Spleen (tissue), 11 donors: ENCODE measurements at regions not wholly inside any gene's neighbourhood (a gene's known extent, or its start where the extent isn't known, plus 50 kb on each side); places are given as distances from the start of the nearest gene placed in this dataset.

Experiments
- DNase-seq: peaks from one replicate; pipeline ENCODE4 v3.0.0-alpha.2; 2020
- H3K27ac ChIP-seq, 8 donors: fragments of 200-600 bp; sonication (generic) in 7 of 8; 1 replicate in 4 of 8; 2 replicates in 4 of 8; pipeline versions ENCODE4 v1.5.0 to v1.8.0; 2016 to 2021; ENCODE audit warnings: inconsistent platforms in 4 of 8, mild to moderate bottlenecking in 4 of 8, moderate library complexity in 1 of 8
- H3K27me3 ChIP-seq, 7 donors: fragments of 200-600 bp; sonication (generic) in 6 of 7; replicated peaks in 1 of 7; 1 replicate in 4 of 7; 2 replicates in 3 of 7; pipeline versions ENCODE4 v1.5.0 to v1.8.0; 2016 to 2021; ENCODE audit warnings: inconsistent platforms in 3 of 7, mild to moderate bottlenecking in 1 of 7
- H3K36me3 ChIP-seq, 6 donors: fragments of 200-600 bp; sonication (generic) in 5 of 6; 1 replicate in 4 of 6; 2 replicates in 2 of 6; pipeline versions ENCODE4 v1.5.0 to v1.8.0; 2016 to 2021; ENCODE audit warnings: inconsistent platforms in 2 of 6
- H3K4me1 ChIP-seq, 6 donors: fragments of 200-600 bp; sonication (generic) in 5 of 6; 1 replicate in 3 of 6; 2 replicates in 3 of 6; pipeline versions ENCODE4 v1.5.0 to v1.8.0; 2016 to 2021; ENCODE audit warnings: inconsistent platforms in 3 of 6
- H3K4me3 ChIP-seq, 8 donors: fragments of 200-600 bp; sonication (generic) in 7 of 8; 1 replicate in 4 of 8; 2 replicates in 4 of 8; pipeline versions ENCODE4 v1.5.0 to v1.8.0; 2016 to 2021; ENCODE audit warnings: inconsistent platforms in 4 of 8, mild to moderate bottlenecking in 4 of 8, moderate library complexity in 2 of 8
- H3K9me3 ChIP-seq, 8 donors: fragments of 200-600 bp; sonication (generic) in 7 of 8; 1 replicate in 4 of 8; 2 replicates in 4 of 8; pipeline versions ENCODE4 v1.5.0 to v1.8.0; 2016 to 2021; ENCODE audit warnings: inconsistent platforms in 4 of 8
- POLR2A ChIP-seq, 3 donors: fragments of 450-650 bp; IDR thresholded peaks; one replicate each; pipeline ENCODE4 v1.5.1; 2017; ENCODE audit warnings: antibody characterized with exemption in 3 of 3, mild to moderate bottlenecking in 1 of 3
- POLR2AphosphoS5 ChIP-seq, 3 donors: sonication (generic); formaldehyde crosslinking; IDR thresholded peaks; one replicate each; pipeline ENCODE4 v1.5.1; 2017; ENCODE audit warnings: antibody characterized with exemption in 3 of 3
- WGBS, 5 donors: extraction: QIAGEN DNeasy Blood & Tissue Kit in 3 of 5; methylation state at CpG; one replicate each; pipeline versions ENCODE4 v1.1.5 to v1.1.7; 2013 to 2018; 5-methylcytosine and 5-hydroxymethylcytosine counted together
- intact Hi-C: fragments of 100-400 bp; cut with DNase I; formaldehyde crosslinking; loops from one replicate; pipeline ENCODE4 v1.15.0; 2023; ENCODE audit warnings: low total_unique reads
- TF ChIP-seq, protein P1 (sequence below), 11 experiments: fragments of 200-600 bp in 7 of 11; fragments of 450-650 bp in 4 of 11; sonication (generic) in 4 of 11; IDR thresholded peaks in 8 of 11; conservative IDR thresholded peaks in 3 of 11; 1 replicate in 7 of 11; 2 replicates in 4 of 11; pipeline versions ENCODE4 v1.4.0 to v1.8.0; 2016 to 2021; ENCODE audit warnings: antibody characterized with exemption in 11 of 11, inconsistent platforms in 4 of 11, mild to moderate bottlenecking in 1 of 11
- donor health status: healthy with polysubstance abuse.
- donor health status: DM: no; HTN: no; CAD: no; lungs with moderate emphysema.
- donor health status: DM: no; HTN: no; CAD: no.
- donor health status: Bipolar disorder and iron deficiency.
- donor health status: healthy.
- donor health status: DM: no; HTN: no; CAD: no.
- donor health status: DM: yes; HTN: yes; CAD: no.

- Histone ChIP-seq H3K27me3 (peaks cover 0 to 4% (median 0%) of the 10 kb centered on the region in 7 donors), H3K4me3 (no peak overlapping the region), H3K9me3 (peaks cover 0 to 4% (median 0%) of the 10 kb centered on the region in 8 donors), H3K36me3 (no peaks in the 10 kb centered on the region), H3K4me1 (peaks cover 0 to 3% (median 0%) of the 10 kb centered on the region in 6 donors), H3K27ac (no peak overlapping the region)
- DNase-seq, result no peak
- TF ChIP-seq, protein P1, sequence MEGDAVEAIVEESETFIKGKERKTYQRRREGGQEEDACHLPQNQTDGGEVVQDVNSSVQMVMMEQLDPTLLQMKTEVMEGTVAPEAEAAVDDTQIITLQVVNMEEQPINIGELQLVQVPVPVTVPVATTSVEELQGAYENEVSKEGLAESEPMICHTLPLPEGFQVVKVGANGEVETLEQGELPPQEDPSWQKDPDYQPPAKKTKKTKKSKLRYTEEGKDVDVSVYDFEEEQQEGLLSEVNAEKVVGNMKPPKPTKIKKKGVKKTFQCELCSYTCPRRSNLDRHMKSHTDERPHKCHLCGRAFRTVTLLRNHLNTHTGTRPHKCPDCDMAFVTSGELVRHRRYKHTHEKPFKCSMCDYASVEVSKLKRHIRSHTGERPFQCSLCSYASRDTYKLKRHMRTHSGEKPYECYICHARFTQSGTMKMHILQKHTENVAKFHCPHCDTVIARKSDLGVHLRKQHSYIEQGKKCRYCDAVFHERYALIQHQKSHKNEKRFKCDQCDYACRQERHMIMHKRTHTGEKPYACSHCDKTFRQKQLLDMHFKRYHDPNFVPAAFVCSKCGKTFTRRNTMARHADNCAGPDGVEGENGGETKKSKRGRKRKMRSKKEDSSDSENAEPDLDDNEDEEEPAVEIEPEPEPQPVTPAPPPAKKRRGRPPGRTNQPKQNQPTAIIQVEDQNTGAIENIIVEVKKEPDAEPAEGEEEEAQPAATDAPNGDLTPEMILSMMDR (IDR thresholded peaks at IDR 0.05 in 8 of 11, conservative IDR thresholded peaks at IDR 0.05 in 3 of 11), result no peak
- TF ChIP-seq POLR2A (IDR thresholded peaks at IDR 0.05), result no peak
- 77 to 89% (median 83%) methylated on average over 4 of the region's 4 CpGs for WGBS, 5 donors
- intact Hi-C loops, result no loop called here
Measured at GRCh38 chr15:91576096-91576495, 277.4 kb upstream of the SLCO3A1 start.

- WGBS, 5 donors, result 81 to 90% (median 85%) methylated on average over 6 of the region's 6 CpGs
- peaks cover 0 to 4% (median 0%) of the 10 kb centered on the region in 8 donors for H3K9me3 ChIP-seq
- no peak overlapping the region for H3K4me3 ChIP-seq
- intact Hi-C loops, result no loop called here
- peaks cover 0 to 4% (median 0%) of the 10 kb centered on the region in 7 donors for H3K27me3 ChIP-seq
- no peak for DNase-seq
- H3K4me1 ChIP-seq, result no peaks in the 10 kb centered on the region
- no peak overlapping the region for H3K27ac ChIP-seq
- no peaks in the 10 kb centered on the region for H3K36me3 ChIP-seq
- TF ChIP-seq, protein P1 (IDR thresholded peaks at IDR 0.05 in 8 of 11, conservative IDR thresholded peaks at IDR 0.05 in 3 of 11), result no peak
- no peak for TF ChIP-seq POLR2A (IDR thresholded peaks at IDR 0.05)
- TF ChIP-seq POLR2AphosphoS5 (IDR thresholded peaks at IDR 0.05), result no peak
Measured at GRCh38 chr15:91578511-91578910, 275.0 kb upstream of the SLCO3A1 start.

DNA sequence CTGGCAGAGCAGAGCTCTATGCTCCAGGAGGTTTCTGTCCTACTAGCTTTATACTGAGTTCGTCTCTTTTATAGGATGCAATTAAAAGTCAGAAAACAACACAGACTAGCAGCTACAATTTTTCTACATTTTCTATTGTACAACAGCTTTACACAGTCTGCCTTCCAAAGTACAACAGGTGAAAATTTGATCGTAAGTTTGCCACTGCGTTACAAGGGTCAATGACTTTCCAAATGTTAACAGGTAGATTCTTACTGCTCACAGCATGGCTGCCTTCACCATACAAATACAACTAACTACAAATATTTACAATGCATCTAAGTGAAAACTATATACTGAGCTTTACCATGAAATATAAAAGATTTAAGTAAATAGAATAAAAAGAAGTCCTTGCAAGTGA is 268.6 kb upstream of the SLCO3A1 start:
- H3K27me3 ChIP-seq, result peaks cover 0 to 24% (median 0%) of the 10 kb centered on the region in 7 donors
- no peaks in the 10 kb centered on the region for H3K4me1 ChIP-seq
- no peak overlapping the region for H3K27ac ChIP-seq
- H3K9me3 ChIP-seq, result peaks cover 0 to 4% (median 0%) of the 10 kb centered on the region in 8 donors
- intact Hi-C loops, result no loop called here
- no peak overlapping the region for H3K4me3 ChIP-seq
- WGBS, 5 donors, result 91 to 97% (median 93%) methylated on average over 3 of the region's 3 CpGs
- no peak for DNase-seq
- TF ChIP-seq, protein P1 (IDR thresholded peaks at IDR 0.05 in 8 of 11, conservative IDR thresholded peaks at IDR 0.05 in 3 of 11), result no peak
- TF ChIP-seq POLR2AphosphoS5 (IDR thresholded peaks at IDR 0.05), result no peak
- TF ChIP-seq POLR2A (IDR thresholded peaks at IDR 0.05), result no peak
- H3K36me3 ChIP-seq, result no peaks in the 10 kb centered on the region

- WGBS, 5 donors, result 68 to 82% (median 76%) methylated on average over 4 of the region's 4 CpGs
- H3K4me1 ChIP-seq, result no peaks in the 10 kb centered on the region
Measured at GRCh38 chr15:91586560-91586959, 266.9 kb upstream of the SLCO3A1 start.

More at GRCh38 chr15:91586560-91586959, 266.9 kb upstream of the SLCO3A1 start:
- intact Hi-C loops, result no loop called here
- Histone ChIP-seq H3K4me3 (no peak overlapping the region), H3K27ac (no peak overlapping the region), H3K36me3 (no peaks in the 10 kb centered on the region), H3K27me3 (peaks cover 0 to 24% (median 0%) of the 10 kb centered on the region in 7 donors), H3K9me3 (no peaks in the 10 kb centered on the region)
- TF ChIP-seq POLR2AphosphoS5 (IDR thresholded peaks at IDR 0.05) (no peak), POLR2A (IDR thresholded peaks at IDR 0.05) (no peak)
- TF ChIP-seq, protein P1 (IDR thresholded peaks at IDR 0.05 in 8 of 11, conservative IDR thresholded peaks at IDR 0.05 in 3 of 11), result no peak
- DNase-seq, result no peak
